Fibroblast of lung (primary cell): ENCODE measurements at regions not wholly inside any gene's neighbourhood (a gene's known extent, or its start where the extent isn't known, plus 50 kb on each side); places are given as distances from the start of the nearest gene placed in this dataset.
A peak's percentile ranks its signal among the peaks of the same experiment; 100 is the strongest.

Experiments
- DNase-seq, 2 donors: peaks; one replicate each; pipeline versions ENCODE4 v3.0.0 to v3.0.0-alpha.2; 2010; ENCODE audit warnings: low read depth in 2 of 2
- H2AFZ ChIP-seq: 2 replicates; pipeline ENCODE4 v1.5.1; 2012; ENCODE audit warnings: low read length, control low read depth, inconsistent platforms
- H3K27ac ChIP-seq: 2 replicates; pipeline ENCODE4 v1.5.1; 2011; ENCODE audit warnings: low read length, control low read depth; ENCODE audit not compliant: insufficient read depth
- H3K27me3 ChIP-seq: 2 replicates; pipeline ENCODE4 v1.5.1; 2011; ENCODE audit warnings: mild to moderate bottlenecking, low read length; ENCODE audit not compliant: control insufficient read depth, insufficient read depth
- H3K36me3 ChIP-seq: 2 replicates; pipeline ENCODE4 v1.5.1; 2011; ENCODE audit warnings: low read length; ENCODE audit not compliant: control insufficient read depth, insufficient read depth
- H3K4me1 ChIP-seq: 2 replicates; pipeline ENCODE4 v1.5.1; 2011; ENCODE audit warnings: low read length; ENCODE audit not compliant: control insufficient read depth, insufficient read depth; ENCODE audit errors: extremely low read depth
- H3K4me2 ChIP-seq: 2 replicates; pipeline ENCODE4 v1.5.1; 2011; ENCODE audit warnings: low read length, control low read depth; ENCODE audit not compliant: insufficient read depth; ENCODE audit errors: extremely low read depth
- H3K4me3 ChIP-seq, 4 experiments: fragments of 200-600 bp in 1 of 4; sonication (generic) in 1 of 4; replicated peaks in 1 of 4; 2 replicates each; pipeline ENCODE4 v1.5.1; 2011 to 2016; ENCODE audit warnings: low read length in 4 of 4, low read depth in 3 of 4, mild to moderate bottlenecking in 3 of 4, control low read depth in 2 of 4, inconsistent platforms in 1 of 4, mixed read lengths in 1 of 4; ENCODE audit not compliant: insufficient read depth in 1 of 4; ENCODE audit errors: control extremely low read depth in 1 of 4
- H3K79me2 ChIP-seq: 2 replicates; pipeline ENCODE4 v1.5.1; 2012; ENCODE audit warnings: mild to moderate bottlenecking, low read length, inconsistent platforms; ENCODE audit not compliant: control insufficient read depth, insufficient read depth
- H3K9ac ChIP-seq: 2 replicates; pipeline ENCODE4 v1.5.1; 2011; ENCODE audit warnings: mild to moderate bottlenecking, low read length, control low read depth; ENCODE audit not compliant: insufficient read depth
- H3K9me3 ChIP-seq: 2 replicates; pipeline ENCODE4 v1.5.1; 2012; ENCODE audit warnings: low read depth, low read length; ENCODE audit not compliant: control insufficient read depth, insufficient read depth
- H4K20me1 ChIP-seq: 2 replicates; pipeline ENCODE4 v1.5.1; 2011; ENCODE audit warnings: low read length; ENCODE audit not compliant: control insufficient read depth, insufficient read depth; ENCODE audit errors: extremely low read depth
- CTCF ChIP-seq, 2 donors: IDR thresholded peaks in 1 of 2; conservative IDR thresholded peaks in 1 of 2; 1 replicate in 1 of 2; 2 replicates in 1 of 2; pipeline ENCODE4 v1.5.1; 2011 to 2012; ENCODE audit warnings: low read length in 2 of 2, control low read depth in 1 of 2, inconsistent platforms in 1 of 2, low read depth in 1 of 2, mild to moderate bottlenecking in 1 of 2
- EZH2 ChIP-seq: IDR thresholded peaks from 2 replicates; pipeline ENCODE4 v1.5.1; 2012; ENCODE audit warnings: low read length, control low read depth, mild to moderate bottlenecking; ENCODE audit errors: missing control alignments

DNA sequence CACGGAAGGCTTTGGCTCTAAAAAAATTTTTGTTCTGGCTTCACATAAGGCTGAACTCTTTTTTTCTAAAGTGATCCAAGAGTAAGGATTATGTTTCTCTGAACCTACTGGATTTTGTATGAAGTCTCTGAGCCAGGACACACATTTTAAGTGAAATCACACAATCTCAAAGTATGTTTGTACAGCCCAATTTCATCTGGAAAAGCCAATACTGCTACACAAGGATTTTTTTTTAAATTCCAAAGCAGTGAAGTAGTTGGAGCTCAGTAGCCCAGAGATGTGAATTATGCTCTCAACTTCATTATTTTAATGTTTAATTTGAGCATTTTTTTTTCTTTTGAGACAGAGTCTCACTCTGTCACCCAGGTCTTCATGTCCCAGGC is 243.9 kb downstream of the FAM43A start:
- Histone ChIP-seq H2AFZ (no peak overlapping the region), H3K9me3 (no peaks in the 10 kb centered on the region), H3K27me3 (no peaks in the 10 kb centered on the region), H3K27ac (no peak overlapping the region), H3K36me3 (no peaks in the 10 kb centered on the region), H3K79me2 (no peaks in the 10 kb centered on the region), H3K9ac (no peak overlapping the region), H4K20me1 (no peaks in the 10 kb centered on the region), H3K4me2 (no peak overlapping the region), H3K4me1 (no peaks in the 10 kb centered on the region), H3K4me3 (no peak overlapping the region)
- DNase-seq = peak in 1 of 2 donors; percentile 40
- TF ChIP-seq EZH2 = no peak
- no peak for TF ChIP-seq CTCF (conservative IDR thresholded peaks at IDR 0.05 in 1 of 2, IDR thresholded peaks at IDR 0.05 in 1 of 2; ENCODE audit: low read depth in 1 of 2, low read length in 2 of 2)

- Histone ChIP-seq H3K27me3 (no peaks in the 10 kb centered on the region), H4K20me1 (no peaks in the 10 kb centered on the region), H2AFZ (no peak overlapping the region), H3K27ac (no peak overlapping the region), H3K79me2 (no peaks in the 10 kb centered on the region), H3K4me1 (no peaks in the 10 kb centered on the region), H3K9me3 (no peaks in the 10 kb centered on the region), H3K4me3 (no peak overlapping the region), H3K9ac (no peak overlapping the region), H3K4me2 (no peak overlapping the region), H3K36me3 (no peaks in the 10 kb centered on the region)
- no peak for TF ChIP-seq EZH2
- TF ChIP-seq CTCF (conservative IDR thresholded peaks at IDR 0.05 in 1 of 2, IDR thresholded peaks at IDR 0.05 in 1 of 2; ENCODE audit: low read depth in 1 of 2, low read length in 2 of 2) = no peak
- peak in 1 of 2 donors; percentile 90 for DNase-seq
These were observed 244.9 kb downstream of the FAM43A start for GRCh38 chr3:194930377-194931204.

GRCh38 chr3:194931347-194931746 is 245.7 kb downstream of the FAM43A start:
- no peak overlapping the region for H3K27ac ChIP-seq
- H3K9ac ChIP-seq = no peak overlapping the region
- no peaks in the 10 kb centered on the region for H3K4me1 ChIP-seq
- H2AFZ ChIP-seq = no peak overlapping the region
- no peaks in the 10 kb centered on the region for H3K27me3 ChIP-seq
- H3K36me3 ChIP-seq = no peaks in the 10 kb centered on the region
- H3K4me2 ChIP-seq = no peak overlapping the region
- TF ChIP-seq CTCF (conservative IDR thresholded peaks at IDR 0.05 in 1 of 2, IDR thresholded peaks at IDR 0.05 in 1 of 2; ENCODE audit: low read depth in 1 of 2, low read length in 2 of 2) (no peak), EZH2 (no peak)
- no peaks in the 10 kb centered on the region for H3K9me3 ChIP-seq
- no peaks in the 10 kb centered on the region for H3K79me2 ChIP-seq
- H4K20me1 ChIP-seq = no peaks in the 10 kb centered on the region
- DNase-seq = peak in 1 of 2 donors; percentile 39
- no peak overlapping the region for H3K4me3 ChIP-seq
